Heart left ventricle (tissue), 16 donors: ENCODE measurements at regions not wholly inside any gene's neighbourhood (a gene's known extent, or its start where the extent isn't known, plus 50 kb on each side); places are given as distances from the start of the nearest gene placed in this dataset.

ENCODE experiments used
- ATAC-seq, 4 donors: fragments of 200-7000 bp; cut with Tn5 transposase; one replicate each; pipeline ENCODE4 v1.9.1; 2020 to 2022; ENCODE audit warnings: moderate library complexity in 4 of 4, mild to moderate bottlenecking in 3 of 4, moderate number of reproducible peaks in 1 of 4
- DNase-seq, 5 donors: peaks; one replicate each; pipeline ENCODE4 v3.0.0-alpha.2; 2020
- H3K27ac ChIP-seq, 12 donors: fragments of 200-600 bp; sonication (generic) in 4 of 12; one replicate each; pipeline versions ENCODE4 v1.5.0 to v1.8.0; 2016 to 2022; ENCODE audit warnings: mild to moderate bottlenecking in 2 of 12
- H3K27me3 ChIP-seq, 9 donors: fragments of 200-600 bp; sonication (generic) in 2 of 9; one replicate each; pipeline versions ENCODE4 v1.5.1 to v1.8.0; 2016 to 2022; ENCODE audit warnings: mild to moderate bottlenecking in 3 of 9
- H3K36me3 ChIP-seq, 9 donors: fragments of 200-600 bp; sonication (generic) in 2 of 9; one replicate each; pipeline versions ENCODE4 v1.5.0 to v1.8.0; 2018 to 2022; ENCODE audit warnings: mild to moderate bottlenecking in 2 of 9
- H3K4me1 ChIP-seq, 12 donors: fragments of 200-600 bp; sonication (generic) in 4 of 12; one replicate each; pipeline versions ENCODE4 v1.5.0 to v1.8.0; 2016 to 2022; ENCODE audit warnings: mild to moderate bottlenecking in 3 of 12
- H3K4me3 ChIP-seq, 12 donors: fragments of 200-600 bp; sonication (generic) in 4 of 12; one replicate each; pipeline versions ENCODE4 v1.5.0 to v1.8.0; 2017 to 2022; ENCODE audit warnings: mild to moderate bottlenecking in 9 of 12, moderate library complexity in 4 of 12
- H3K9me3 ChIP-seq, 12 donors: fragments of 200-600 bp; sonication (generic) in 4 of 12; one replicate each; pipeline versions ENCODE4 v1.5.0 to v1.8.0; 2016 to 2022; ENCODE audit warnings: mild to moderate bottlenecking in 1 of 12
- CTCF ChIP-seq, 12 donors: fragments of 200-600 bp; sonication (generic) in 4 of 12; IDR thresholded peaks; one replicate each; pipeline versions ENCODE4 v1.5.0 to v1.8.0; 2018 to 2022; ENCODE audit warnings: antibody characterized with exemption in 12 of 12, mild to moderate bottlenecking in 5 of 12
- POLR2A ChIP-seq, 2 donors: fragments of 450-650 bp; IDR thresholded peaks; one replicate each; pipeline ENCODE4 v1.6.1; 2017; ENCODE audit warnings: antibody characterized with exemption in 2 of 2, mild to moderate bottlenecking in 2 of 2, moderate library complexity in 2 of 2
- WGBS, 4 donors: extraction: QIAGEN DNeasy Blood & Tissue Kit in 2 of 4; methylation state at CpG; one replicate each; pipeline versions ENCODE4 v1.1.5 to v1.1.7; 2013 to 2018; 5-methylcytosine and 5-hydroxymethylcytosine counted together
- intact Hi-C, 10 donors: fragments of 100-400 bp; cut with DNase I; formaldehyde crosslinking; loops; one replicate each; pipeline versions ENCODE4 v1.11.1 to v1.14.2; 2022
- donor health status: ischemic (EF 13 %, LVEDD 7.1; RV severe dilation, severe dysfunction).
- donor health status: healthy with polysubstance abuse.
- donor health status: DM: no; HTN: yes; CAD: no.
- donor health status: DM: no; HTN: no; CAD: no.
- donor health status: ischemic (EF 25% LVEDD 6.9; RV normal size, moderate dysfunction).
- donor health status: ischemic (EF 25% LVEDD 5.7; RV mildly dilated, moderate dysfunction).
- donor health status: healthy.
- donor health status: DM: yes; HTN: yes; CAD: no.
- donor health status: ischemic (EF 35%, LVEDD 5.7; RV mildly dilated, moderate dysfunction).
- donor health status: nonischemic (EF 11% LVEDD 7.7; RV severe dilation, severe dysfunction).
- donor health status: DM: yes; HTN: yes; CAD: no.
- donor health status: PGD.
- donor health status: ischemic (EF 29% LVEDD 5.4; RV normal size, mild dysfunction).
- donor health status: nonischemic (EF 23%, LVEDD 6.1; RV moderate dilation, normal function).

GRCh38 chr9:71233646-71234045, 112.2 kb upstream of the TRPM3 start:
- 77 to 84% (median 80%) methylated on average over 1 of the region's 1 CpG for WGBS, 4 donors

GRCh38 chr9:71223953-71224538, 102.6 kb upstream of the TRPM3 start:
- H3K27me3 ChIP-seq, result no peaks in the 10 kb centered on the region
- WGBS, 4 donors, result 80 to 100% (median 88%) methylated on average over 1 of the region's 1 CpG
- TF ChIP-seq POLR2A (IDR thresholded peaks at IDR 0.05) (no peak), CTCF (IDR thresholded peaks at IDR 0.05) (no peak)
- H3K27ac ChIP-seq, result no peak overlapping the region
- H3K4me3 ChIP-seq, result no peak overlapping the region
- no peaks in the 10 kb centered on the region for H3K36me3 ChIP-seq
- intact Hi-C loops, result loop anchor here in 1 of 10 donors (10.0 kb wide), 1 partner anchor 59 kb away; no protein-coding TSS in a partner anchor
- no peaks in the 10 kb centered on the region for H3K9me3 ChIP-seq
- DNase-seq (no peak), ATAC-seq (no peak)
- H3K4me1 ChIP-seq, result no peaks in the 10 kb centered on the region

More at GRCh38 chr9:71233646-71234045, 112.2 kb upstream of the TRPM3 start:
- Histone ChIP-seq H3K36me3 (no peaks in the 10 kb centered on the region), H3K4me3 (no peak overlapping the region), H3K4me1 (no peaks in the 10 kb centered on the region), H3K9me3 (no peaks in the 10 kb centered on the region), H3K27ac (no peak overlapping the region), H3K27me3 (no peaks in the 10 kb centered on the region)
- ATAC-seq, result no peak
- intact Hi-C loops, result no loop called here
- TF ChIP-seq CTCF (IDR thresholded peaks at IDR 0.05) (no peak), POLR2A (IDR thresholded peaks at IDR 0.05) (no peak)
- no peak for DNase-seq

- Histone ChIP-seq H3K4me3 (no peak overlapping the region), H3K27me3 (no peaks in the 10 kb centered on the region), H3K36me3 (no peaks in the 10 kb centered on the region), H3K4me1 (no peaks in the 10 kb centered on the region), H3K27ac (no peak overlapping the region), H3K9me3 (peaks cover 0 to 10% (median 4%) of the 10 kb centered on the region in 12 donors)
- DNase-seq, result no peak
- no peak for ATAC-seq
- 63 to 71% (median 66%) methylated on average over 4 of the region's 4 CpGs for WGBS, 4 donors
- TF ChIP-seq CTCF (IDR thresholded peaks at IDR 0.05) (no peak), POLR2A (IDR thresholded peaks at IDR 0.05) (no peak)
- intact Hi-C loops, result loop anchor here in 1 of 10 donors (10.0 kb wide), 1 partner anchor 46 kb away; no protein-coding TSS in a partner anchor
These were observed 97.4 kb upstream of the TRPM3 start for GRCh38 chr9:71218774-71219173.

- TF ChIP-seq CTCF (IDR thresholded peaks at IDR 0.05) (no peak), POLR2A (IDR thresholded peaks at IDR 0.05) (no peak)
- H3K36me3 ChIP-seq, result no peaks in the 10 kb centered on the region
- DNase-seq, result no peak
- intact Hi-C loops, result loop anchor here in 1 of 10 donors (10.0 kb wide), 1 partner anchor 51 kb away; no protein-coding TSS in a partner anchor
- ATAC-seq, result no peak
- peaks cover 0 to 19% (median 11%) of the 10 kb centered on the region in 12 donors for H3K9me3 ChIP-seq
- H3K4me1 ChIP-seq, result no peaks in the 10 kb centered on the region
- H3K4me3 ChIP-seq, result no peak overlapping the region
- H3K27me3 ChIP-seq, result no peaks in the 10 kb centered on the region
- H3K27ac ChIP-seq, result no peak overlapping the region
These were observed 92.2 kb upstream of the TRPM3 start for GRCh38 chr9:71213633-71214032.
